NCI-H460 (cell line): ENCODE measurements at regions not wholly inside any gene's neighbourhood (a gene's known extent, or its start where the extent isn't known, plus 50 kb on each side); places are given as distances from the start of the nearest gene placed in this dataset.

Experiments used
- DNase-seq: peaks from one replicate; pipeline ENCODE4 v3.0.0-alpha.2; 2016; ENCODE audit warnings: low read depth; ENCODE audit errors: extremely low read depth

DNA sequence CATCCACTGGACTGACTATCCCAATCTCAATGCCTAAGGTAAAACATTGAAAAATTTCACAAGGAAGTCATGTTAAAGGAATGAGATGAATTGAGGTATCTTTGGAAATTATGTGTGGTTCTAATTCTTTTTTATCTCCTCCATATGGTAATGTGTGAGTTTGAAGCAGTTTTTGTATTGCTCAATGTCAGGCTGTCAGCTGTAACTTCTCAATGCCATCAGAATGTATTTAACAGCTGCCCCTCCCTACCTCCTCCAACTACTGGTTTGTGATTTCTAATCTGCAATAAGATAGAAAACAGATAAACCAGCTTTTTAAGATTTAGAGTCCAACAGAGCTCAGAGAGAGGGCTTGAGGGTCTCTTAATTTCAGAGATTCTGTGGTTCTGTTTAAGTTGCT lies 1005.8 kb upstream of the ADGRB3 start:
- no peak for DNase-seq

DNA sequence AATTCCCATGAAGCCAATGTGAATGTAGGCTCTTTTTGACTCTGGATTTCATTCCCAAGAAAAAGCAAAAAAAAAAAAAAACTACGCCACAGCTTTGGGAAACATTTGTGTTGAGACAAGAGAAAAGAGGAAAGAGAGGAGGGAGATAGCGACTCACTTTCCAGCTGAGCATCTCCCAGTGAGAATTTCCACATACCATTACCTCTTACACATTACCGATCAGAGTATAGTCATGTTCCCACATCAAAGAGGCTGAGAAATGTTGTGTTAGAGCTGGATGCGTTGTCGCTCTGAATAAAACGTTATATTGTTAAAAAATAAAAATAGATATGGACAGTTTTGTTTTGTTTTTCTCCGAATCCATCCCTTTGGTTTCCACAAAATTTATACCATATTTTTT lies 1019.3 kb upstream of the ADGRB3 start:
- DNase-seq: no peak

DNA sequence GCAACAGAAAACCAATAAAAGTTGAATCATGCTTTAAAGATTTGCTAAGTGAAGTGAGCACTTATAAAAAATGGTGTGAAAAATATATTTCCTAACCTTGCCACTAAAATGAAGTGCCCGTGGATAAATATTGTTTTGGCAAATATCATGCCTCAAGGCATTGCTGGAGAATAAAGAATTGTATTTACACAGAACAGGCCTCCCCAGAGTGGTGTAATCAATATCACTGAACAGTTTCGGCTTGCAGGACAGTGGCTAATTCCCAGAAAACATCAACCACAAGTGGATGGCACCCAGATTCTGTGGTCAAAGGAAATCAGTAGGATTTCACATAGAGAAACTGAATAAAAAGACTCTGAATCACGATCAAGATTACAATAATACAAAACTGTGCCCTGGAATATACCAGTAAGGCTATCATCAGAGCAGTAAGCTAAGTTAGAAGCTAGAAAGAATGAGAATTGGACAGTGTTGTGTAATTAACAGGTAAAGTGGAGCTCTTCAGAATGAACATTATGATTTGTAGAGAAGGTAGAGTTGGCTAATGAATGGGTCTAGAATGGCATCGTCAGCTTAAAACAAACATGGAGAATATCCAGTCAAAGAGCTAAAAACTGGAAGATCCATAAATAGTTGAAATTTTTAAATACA lies 1026.9 kb upstream of the ADGRB3 start:
- DNase-seq: no peak

DNA sequence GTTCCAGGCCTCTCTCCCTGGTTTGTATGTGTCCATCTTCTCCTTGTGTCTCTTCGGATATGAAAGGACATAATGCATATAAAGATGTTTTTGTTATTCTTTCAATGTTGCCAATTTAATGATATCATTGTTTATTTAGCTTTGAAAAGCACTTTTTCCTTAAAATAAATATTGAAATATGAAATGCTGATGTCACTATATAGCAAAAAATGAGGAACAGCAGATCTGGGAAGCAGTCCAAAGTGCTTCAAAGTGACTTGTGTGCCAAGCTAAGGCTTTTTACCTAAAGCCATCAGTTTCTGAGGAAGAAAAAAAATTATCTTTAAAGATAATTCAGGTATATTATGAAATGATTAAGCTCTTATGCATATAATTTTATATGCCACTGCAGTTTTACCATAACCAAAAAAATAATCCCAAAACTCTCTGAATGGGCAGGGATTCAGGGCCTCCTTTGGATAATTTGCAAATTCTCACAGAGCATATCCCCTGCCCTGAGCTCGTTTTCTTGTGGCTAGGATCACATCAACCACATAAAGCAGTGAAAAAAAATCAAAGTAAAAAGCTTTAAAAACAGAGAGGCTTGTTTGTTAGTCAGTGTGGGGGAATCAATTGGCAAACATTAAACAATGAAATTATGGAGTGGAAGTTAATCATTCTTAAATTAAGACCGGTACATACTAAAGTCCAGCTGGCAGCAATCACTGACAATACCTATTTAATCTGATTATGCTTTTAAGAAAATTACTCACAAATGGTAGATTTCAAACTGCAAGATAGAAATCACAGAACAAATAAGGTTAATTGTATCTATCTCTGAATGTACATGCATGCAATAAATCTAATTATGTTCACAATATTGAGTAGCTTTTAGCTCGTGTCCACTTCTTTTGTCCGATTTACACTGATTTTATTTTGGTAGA lies 1027.9 kb upstream of the ADGRB3 start:
- DNase-seq: no peak

DNA sequence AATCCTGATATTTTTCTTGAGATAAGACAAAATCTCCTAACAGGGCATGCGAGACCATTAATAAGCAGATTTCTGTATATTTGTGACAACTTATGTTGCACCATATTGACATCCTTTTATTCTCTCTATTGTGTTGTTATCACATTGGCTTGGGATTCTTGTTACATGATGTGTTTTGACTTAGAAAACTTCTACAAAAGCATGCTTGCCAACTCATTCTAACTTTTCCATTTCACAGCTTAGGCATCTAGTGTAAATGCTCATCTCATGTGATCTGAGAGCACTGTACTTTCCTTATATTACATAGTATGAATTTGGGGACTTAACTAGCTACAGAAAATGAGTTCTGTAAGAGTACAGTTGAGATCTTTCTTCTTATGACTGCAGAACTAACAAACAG lies 1040.7 kb upstream of the ADGRB3 start:
- DNase-seq: no peak

DNA sequence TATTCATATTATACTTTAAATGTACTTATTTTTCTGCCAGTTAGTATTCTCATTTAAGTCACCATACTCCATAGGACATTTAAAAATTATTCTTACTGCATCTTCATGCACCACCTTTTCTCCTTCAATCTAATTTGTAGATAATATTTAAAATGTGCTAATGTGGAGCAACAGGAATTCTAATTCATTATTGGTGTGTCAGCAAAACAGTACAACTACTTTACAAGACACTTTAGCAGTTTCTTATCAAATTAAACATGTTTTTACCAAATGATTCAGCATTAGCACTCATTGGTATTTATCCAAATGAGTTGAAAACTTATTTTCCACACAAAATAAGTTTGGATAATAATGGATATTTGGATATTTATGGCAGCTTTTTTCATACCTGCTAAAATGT lies 1041.8 kb upstream of the ADGRB3 start:
- DNase-seq: no peak

DNA sequence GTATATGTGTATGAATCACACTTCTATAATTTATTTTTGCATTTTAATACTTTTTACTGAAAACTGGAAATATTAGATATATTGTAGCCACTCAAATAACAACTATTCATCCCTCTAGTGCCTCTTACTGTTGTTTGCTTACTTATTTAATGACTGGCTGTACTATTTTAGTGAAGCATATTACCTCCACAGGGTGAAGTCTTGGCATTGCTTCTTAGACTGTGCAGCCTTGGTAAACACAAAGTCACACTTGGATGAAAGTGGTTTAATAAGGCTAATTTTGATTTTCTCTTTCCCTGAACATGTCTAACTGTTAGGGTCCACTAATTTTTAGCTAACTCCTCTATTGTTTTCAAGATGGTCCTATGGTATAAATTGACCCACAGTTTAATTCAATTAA lies 1043.2 kb upstream of the ADGRB3 start:
- no peak for DNase-seq

DNA sequence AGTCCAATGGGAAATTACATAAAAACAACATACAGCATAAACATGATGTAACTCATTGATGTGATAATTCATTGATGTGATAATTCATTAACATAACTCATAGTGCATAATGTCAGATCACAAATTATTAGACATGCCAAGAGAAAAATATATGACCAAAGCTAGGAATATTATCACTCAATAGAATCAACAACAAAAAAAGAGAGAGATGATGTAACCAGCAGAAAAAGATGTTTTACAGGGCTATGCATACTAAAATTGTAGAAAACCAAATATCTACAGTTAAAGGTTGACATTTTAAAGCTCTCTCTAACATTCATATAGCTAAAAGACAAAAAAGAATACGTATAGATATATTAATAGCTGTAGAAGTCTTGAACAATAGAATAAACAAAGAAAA lies 1067.2 kb upstream of the ADGRB3 start:
- no peak for DNase-seq

DNA sequence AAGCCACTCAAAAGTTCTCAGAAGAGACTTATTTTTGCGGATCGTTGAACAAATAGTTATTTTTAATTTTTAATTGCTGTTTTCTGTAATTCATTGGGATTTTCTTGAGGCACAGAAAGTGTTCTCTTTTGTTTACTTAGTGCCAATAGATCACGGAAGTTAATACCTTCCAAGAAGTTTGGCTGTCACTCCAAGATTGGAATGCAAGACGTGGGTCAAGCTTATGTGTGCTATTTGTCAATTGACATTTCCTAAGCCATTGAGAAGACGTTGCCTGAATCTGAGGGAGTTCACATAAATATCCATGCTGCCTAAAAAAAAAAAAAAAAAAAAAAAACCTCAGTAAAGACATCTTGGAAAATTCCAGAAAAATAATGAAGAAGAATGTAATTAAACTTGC lies 1071.4 kb upstream of the ADGRB3 start:
- DNase-seq: no peak

DNA sequence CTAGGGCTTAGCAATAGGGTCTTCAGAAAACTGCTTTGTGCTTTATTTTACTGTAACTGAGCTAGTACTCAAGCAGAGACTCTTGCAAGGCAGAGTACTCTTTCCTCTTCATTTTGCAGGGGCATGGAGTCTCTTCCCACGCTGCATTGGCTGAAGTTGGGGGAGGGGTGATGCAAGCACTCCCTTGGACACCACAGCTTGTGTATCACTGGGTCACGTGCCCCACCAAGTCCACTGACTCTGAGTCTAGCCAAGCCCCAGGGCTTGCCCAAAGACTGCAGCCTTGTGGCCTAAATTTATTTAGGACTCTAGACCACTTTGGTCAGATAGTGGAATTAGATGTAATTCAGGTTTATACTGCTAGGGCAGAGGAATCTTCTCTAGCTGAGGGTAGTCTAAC lies 1075.0 kb upstream of the ADGRB3 start:
- DNase-seq: no peak

DNA sequence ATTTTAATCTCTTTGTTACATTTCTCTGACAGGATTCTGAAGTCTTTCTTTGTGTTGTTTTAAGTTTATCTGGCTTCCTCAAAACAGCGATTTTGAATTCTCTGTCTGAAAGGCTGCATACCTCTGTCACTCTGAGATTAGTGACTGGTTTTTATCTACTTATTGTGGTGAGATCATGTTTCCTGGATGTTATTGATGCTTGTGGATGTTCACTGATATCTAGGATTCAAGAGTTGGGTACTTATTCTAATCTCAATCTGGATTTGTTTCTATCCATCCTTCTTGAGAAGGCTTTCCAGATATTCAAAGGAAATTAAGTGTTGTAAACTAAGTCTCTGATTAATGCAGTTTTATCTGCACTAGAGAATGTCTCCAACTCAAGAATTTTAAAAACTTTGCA lies 1076.1 kb upstream of the ADGRB3 start:
- DNase-seq: no peak

DNA sequence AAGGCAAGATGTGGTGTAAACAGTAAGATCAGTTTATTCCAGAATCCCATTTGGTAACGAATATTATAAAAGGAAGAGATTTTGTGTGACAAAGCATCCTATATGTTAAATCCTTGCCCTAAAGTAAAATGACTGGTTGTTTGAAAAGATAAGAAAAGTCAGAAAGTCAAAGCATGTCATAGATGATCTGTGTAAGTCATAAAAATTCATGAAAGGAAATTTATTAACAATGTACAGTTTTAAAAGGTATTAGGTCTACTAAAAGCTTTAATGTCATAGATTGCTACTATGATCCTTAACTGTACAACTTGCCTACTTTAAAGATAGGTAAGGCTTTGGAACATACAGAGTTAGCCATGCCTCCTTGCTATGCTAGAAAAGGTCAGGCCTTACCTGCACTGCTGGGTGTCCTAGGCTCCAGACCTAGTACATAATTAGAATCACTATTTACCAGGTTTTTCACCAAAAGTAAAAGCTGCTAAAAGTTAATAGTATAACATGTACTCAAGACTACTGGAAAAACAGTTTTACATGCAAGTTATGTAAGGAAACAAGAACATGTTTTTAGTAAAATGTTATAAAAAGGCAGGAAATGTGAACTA lies 1090.1 kb upstream of the ADGRB3 start:
- no peak for DNase-seq

DNA sequence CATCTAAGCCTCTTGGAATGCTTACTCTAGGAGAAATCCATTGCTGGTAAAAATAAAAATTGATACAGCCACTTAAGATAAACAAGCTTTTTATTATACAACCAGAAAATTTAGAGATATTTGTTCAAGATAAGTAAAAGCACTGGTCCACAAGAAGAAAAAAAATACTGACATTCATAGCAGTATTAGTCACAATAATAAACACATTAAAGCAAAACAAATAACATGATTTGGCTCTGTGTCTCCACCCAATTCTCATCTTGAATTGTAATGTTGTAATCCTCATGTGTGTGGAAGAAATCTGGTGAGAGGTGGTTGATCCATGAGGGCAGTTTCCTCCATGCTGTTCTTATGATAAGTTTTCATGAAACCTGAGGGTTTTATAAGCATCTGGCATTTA lies 1093.5 kb upstream of the ADGRB3 start:
- DNase-seq: no peak

DNA sequence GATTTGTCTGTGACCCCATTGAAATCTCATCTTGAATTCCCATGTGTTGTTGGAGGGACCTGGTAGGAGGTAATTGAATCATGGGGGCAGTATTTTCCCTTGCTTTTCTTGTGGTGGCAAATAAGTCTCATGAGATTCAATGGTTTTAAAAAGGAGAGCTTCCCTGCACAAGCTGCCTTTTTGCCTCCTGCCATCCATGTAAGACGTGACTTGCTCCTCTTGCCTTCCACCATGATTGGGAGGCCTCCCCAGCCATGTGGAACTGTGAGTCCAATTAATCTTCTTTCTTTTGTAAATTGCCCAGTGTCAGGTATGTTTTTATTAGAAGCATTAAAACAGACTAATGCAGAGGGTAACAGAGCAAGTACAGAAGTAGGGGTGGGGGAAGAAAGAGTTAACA lies 1097.0 kb upstream of the ADGRB3 start:
- DNase-seq: no peak

DNA sequence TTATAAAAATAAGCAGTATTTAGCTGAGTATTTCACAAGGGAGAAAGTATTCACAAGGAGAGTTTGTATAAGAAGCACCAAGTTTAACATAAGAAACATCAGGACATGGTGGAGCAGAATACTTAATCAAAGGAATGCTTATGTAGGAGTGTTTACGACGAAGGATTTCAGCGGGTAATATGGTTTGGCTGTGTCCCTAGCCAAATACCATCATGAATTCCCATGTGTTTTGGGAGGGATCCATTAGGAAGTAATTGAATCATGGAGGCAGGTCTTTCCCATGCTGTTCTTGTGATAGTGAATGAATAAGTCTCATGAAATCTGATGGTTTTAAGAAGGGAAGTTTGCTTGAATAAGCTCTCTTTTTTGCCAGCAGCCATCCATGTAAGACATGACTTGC lies 1099.1 kb upstream of the ADGRB3 start:
- no peak for DNase-seq

DNA sequence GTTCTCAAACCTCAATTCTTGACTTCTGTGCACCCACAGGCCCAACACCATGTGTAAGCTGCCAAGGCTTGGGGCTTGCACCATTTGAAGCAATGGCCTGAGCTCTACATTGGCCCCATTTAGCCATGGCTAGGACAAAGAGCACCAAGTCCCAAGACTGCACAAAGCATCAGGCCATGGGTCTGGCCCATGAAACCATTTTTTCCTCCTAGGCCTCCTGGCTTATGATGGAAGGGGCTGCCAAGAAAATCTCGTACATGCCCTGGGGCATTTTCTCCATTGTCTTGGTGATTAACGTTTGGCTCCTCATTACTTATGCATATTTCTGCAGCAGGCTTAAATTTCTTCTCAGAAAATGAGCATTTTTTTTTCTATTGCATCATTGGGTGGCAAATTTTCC lies 1128.7 kb upstream of the ADGRB3 start:
- DNase-seq: no peak

DNA sequence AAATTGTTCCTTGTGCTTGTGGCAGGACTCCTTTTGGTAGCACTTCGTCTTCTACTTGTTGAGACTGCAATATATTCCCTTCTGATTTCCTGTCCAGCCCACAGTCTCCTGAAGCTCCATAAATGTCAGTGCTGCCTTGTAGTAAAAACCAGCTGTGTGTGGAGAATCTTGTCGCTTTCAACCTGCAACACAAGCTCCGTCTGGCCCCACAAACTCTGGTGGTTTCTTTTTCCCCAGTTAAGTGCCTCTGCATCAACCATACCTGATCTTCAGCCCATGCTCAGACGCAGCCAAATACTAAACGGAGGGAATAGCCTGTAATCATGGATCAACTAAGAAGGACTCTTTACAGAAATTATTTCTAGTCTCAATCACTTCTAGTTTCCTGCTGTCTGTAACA lies 1133.3 kb upstream of the ADGRB3 start:
- no peak for DNase-seq

DNA sequence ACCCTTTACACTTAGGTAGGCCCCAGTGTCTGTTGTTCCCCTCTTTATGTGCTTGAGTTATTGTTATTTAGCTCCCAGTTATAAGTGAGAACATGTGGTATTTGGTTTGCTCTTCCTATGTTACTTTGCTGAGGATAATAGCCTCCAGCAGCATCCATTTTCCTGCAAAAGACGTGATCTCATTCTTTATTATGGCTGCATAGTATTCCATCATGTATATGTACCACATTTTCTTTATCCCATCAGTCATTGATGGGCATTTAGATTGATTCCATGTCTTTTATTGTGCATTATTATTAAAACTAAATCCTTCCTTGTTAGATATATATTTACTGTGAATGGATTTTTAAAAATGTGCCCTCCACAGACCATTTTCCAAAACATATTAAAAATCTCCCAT lies 1137.3 kb upstream of the ADGRB3 start:
- DNase-seq: no peak

DNA sequence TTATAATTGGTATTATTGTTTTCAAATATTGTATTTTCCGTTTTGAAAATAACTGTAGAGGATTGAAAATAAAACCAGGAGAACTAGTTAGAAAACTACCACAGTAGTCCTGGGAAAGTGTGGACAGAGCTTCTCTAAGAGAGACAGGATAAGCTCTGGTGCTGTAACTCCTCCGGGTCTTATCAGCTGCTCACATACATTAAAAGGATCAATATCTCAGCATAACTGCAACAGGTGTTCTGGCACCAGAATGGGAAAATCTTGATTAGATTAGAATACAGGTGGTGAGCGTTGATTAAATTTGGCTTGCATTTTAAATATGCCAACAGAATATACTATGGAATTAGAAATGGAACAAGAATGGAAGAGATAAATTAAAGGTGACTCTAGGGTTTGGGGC lies 1138.9 kb upstream of the ADGRB3 start:
- no peak for DNase-seq

DNA sequence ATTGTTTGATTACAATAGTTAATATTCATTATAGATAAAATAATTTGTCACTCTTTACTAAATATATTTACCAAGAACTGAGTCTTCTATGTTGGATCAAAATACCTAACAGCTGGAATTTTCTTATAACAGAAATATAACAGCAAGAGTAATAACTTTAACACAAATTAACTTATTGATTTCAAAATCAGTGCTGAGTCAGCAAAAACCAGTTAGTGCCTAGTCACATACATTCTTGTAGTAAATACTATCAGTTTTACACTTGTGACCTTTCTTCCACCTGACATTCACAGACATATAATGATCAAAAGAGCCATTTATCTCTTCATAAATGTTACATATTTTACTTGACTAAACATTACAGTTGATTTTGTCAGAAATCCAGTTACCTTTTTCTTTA lies 1141.4 kb upstream of the ADGRB3 start:
- DNase-seq: no peak

DNA sequence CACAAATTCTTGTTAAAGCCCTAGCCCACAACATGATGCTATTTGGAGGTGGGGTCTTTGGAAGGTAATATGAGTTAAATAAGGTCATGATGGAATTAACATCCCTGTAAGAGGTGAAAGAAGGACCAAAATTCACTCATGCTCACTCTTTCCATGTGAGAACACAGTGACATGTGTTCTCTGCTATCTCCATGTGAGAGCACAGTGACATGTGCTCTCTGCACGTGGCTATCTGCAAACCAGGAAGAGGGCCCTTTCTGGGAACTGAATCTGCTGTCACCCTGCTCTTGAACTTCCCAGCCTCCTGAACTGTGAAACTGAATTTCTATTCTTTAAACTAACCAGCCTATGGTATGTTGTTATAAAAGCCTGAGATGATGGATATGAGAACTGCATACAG lies 1159.4 kb upstream of the ADGRB3 start:
- no peak for DNase-seq

DNA sequence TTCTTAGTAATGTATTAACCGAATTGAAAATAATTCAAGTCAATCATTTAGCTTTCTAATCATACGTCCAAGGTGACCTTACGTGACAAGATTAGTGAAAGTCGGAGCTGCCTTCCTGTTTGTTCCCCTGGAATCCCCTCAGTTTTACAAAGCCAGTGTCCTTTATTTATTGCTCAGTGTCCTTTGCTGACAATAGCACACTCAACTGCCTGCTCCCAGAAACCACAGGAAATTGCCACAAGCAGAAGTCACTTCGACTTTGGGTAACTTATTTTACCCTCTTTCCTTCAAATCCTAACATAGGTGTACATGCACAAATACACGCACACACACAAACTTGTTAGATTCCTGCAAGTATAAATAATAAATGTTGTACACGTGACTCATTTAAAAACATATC lies 1167.7 kb upstream of the ADGRB3 start:
- DNase-seq: no peak
